Tibial nerve (tissue), 4 donors: ENCODE measurements at regions not wholly inside any gene's neighbourhood (a gene's known extent, or its start where the extent isn't known, plus 50 kb on each side); places are given as distances from the start of the nearest gene placed in this dataset.

Experiments
- DNase-seq, 2 donors: peaks; one replicate each; pipeline ENCODE4 v3.0.0-alpha.2; 2019; ENCODE audit warnings: low spot score in 2 of 2
- H3K27ac ChIP-seq, 4 donors: fragments of 200-600 bp; sonication (generic) in 3 of 4; one replicate each; pipeline ENCODE4 v1.5.1; 2017 to 2019; ENCODE audit warnings: mild to moderate bottlenecking in 1 of 4
- H3K27me3 ChIP-seq, 2 donors: fragments of 200-600 bp; sonication (generic) in 1 of 2; one replicate each; pipeline versions ENCODE4 v1.5.1 to v1.6.0; 2017 to 2019
- H3K36me3 ChIP-seq, 3 donors: fragments of 200-600 bp; sonication (generic); one replicate each; pipeline ENCODE4 v1.5.1; 2018 to 2019
- H3K4me1 ChIP-seq, 4 donors: fragments of 200-600 bp; sonication (generic) in 3 of 4; one replicate each; pipeline ENCODE4 v1.5.1; 2017 to 2019
- H3K4me3 ChIP-seq, 4 donors: fragments of 200-600 bp; sonication (generic) in 3 of 4; one replicate each; pipeline ENCODE4 v1.5.1; 2017 to 2019; ENCODE audit warnings: mild to moderate bottlenecking in 1 of 4, moderate library complexity in 1 of 4
- H3K9me3 ChIP-seq, 4 donors: fragments of 200-600 bp; sonication (generic) in 3 of 4; one replicate each; pipeline ENCODE4 v1.5.1; 2017 to 2019
- EP300 ChIP-seq, 2 donors: sonication (generic); formaldehyde crosslinking; IDR thresholded peaks; one replicate each; pipeline ENCODE4 v1.6.1; 2017; ENCODE audit warnings: antibody characterized with exemption in 2 of 2, mild to moderate bottlenecking in 1 of 2
- POLR2A ChIP-seq, 2 donors: fragments of 450-650 bp; IDR thresholded peaks; one replicate each; pipeline ENCODE4 v1.6.1; 2017; ENCODE audit warnings: antibody characterized with exemption in 2 of 2, mild to moderate bottlenecking in 2 of 2, moderate library complexity in 2 of 2
- WGBS, 2 donors: methylation state at CpG; one replicate each; pipeline ENCODE4 v1.1.5; 2018; 5-methylcytosine and 5-hydroxymethylcytosine counted together
- TF ChIP-seq, protein P1 (sequence below), 5 experiments: fragments of 200-600 bp in 3 of 5; fragments of 450-650 bp in 2 of 5; sonication (generic) in 3 of 5; IDR thresholded peaks; one replicate each; pipeline ENCODE4 v1.5.1; 2016 to 2019; ENCODE audit warnings: antibody characterized with exemption in 5 of 5, mild to moderate bottlenecking in 3 of 5, moderate library complexity in 2 of 5

DNA sequence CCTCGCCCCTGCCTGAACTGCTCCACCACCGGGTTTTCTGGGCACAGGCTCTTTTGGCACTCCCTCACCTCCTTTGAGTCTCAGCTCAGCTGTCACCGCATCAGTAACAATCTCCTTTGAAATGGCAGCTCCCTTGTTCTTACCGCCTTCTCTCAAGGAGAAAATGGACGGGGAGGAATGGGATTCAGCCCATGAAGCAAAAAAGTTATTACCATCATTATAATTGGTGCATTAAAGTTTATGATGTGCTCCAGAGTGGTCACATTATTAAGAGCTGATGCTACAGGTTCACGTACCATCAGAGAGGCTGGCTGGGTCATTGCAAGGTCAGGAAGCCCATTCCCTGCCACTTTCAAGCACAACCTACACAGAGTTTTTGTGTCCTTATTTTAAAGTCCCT lies 344.7 kb downstream of the AGTPBP1 start:
- H3K27ac ChIP-seq = no peak overlapping the region
- 84 to 88% methylated on average over 6 of the region's 6 CpGs for WGBS, 2 donors
- H3K4me1 ChIP-seq = no peaks in the 10 kb centered on the region
- DNase-seq = no peak
- TF ChIP-seq, protein P1, sequence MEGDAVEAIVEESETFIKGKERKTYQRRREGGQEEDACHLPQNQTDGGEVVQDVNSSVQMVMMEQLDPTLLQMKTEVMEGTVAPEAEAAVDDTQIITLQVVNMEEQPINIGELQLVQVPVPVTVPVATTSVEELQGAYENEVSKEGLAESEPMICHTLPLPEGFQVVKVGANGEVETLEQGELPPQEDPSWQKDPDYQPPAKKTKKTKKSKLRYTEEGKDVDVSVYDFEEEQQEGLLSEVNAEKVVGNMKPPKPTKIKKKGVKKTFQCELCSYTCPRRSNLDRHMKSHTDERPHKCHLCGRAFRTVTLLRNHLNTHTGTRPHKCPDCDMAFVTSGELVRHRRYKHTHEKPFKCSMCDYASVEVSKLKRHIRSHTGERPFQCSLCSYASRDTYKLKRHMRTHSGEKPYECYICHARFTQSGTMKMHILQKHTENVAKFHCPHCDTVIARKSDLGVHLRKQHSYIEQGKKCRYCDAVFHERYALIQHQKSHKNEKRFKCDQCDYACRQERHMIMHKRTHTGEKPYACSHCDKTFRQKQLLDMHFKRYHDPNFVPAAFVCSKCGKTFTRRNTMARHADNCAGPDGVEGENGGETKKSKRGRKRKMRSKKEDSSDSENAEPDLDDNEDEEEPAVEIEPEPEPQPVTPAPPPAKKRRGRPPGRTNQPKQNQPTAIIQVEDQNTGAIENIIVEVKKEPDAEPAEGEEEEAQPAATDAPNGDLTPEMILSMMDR (IDR thresholded peaks at IDR 0.05) = no peak
- TF ChIP-seq EP300 (IDR thresholded peaks at IDR 0.05) = no peak
- no peak for TF ChIP-seq POLR2A (IDR thresholded peaks at IDR 0.05)
- H3K36me3 ChIP-seq = no peaks in the 10 kb centered on the region
- no peak overlapping the region for H3K4me3 ChIP-seq
- no peaks in the 10 kb centered on the region for H3K27me3 ChIP-seq
- H3K9me3 ChIP-seq = no peaks in the 10 kb centered on the region

DNA sequence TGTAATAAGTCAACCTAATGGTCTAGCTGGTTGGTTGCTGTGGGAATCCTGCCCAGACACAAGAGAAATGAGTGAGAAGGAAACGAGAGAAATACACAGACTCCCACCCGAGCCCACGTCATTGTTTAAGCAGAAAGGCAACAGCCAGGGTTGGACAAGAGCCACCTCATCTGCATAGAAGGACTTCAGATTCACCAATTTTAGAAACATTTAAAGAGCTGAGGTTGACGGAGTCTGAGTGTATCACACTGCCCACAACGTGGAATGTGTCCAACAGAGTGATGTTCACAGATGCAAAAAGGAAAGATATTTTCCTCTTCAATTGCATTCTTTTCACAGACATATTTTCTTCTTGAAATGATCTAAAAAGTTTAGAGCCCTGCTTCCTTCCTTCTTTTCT lies 349.5 kb downstream of the AGTPBP1 start:
- no peak for DNase-seq
- 20 to 26% methylated on average over 5 of the region's 5 CpGs for WGBS, 2 donors
- H3K36me3 ChIP-seq = no peaks in the 10 kb centered on the region
- no peaks in the 10 kb centered on the region for H3K27me3 ChIP-seq
- H3K9me3 ChIP-seq = no peaks in the 10 kb centered on the region
- H3K27ac ChIP-seq = no peak overlapping the region
- no peak overlapping the region for H3K4me3 ChIP-seq
- peaks cover 0 to 6% (median 0%) of the 10 kb centered on the region in 4 donors for H3K4me1 ChIP-seq
- TF ChIP-seq EP300 (IDR thresholded peaks at IDR 0.05) (no peak), POLR2A (IDR thresholded peaks at IDR 0.05) (no peak)
- TF ChIP-seq, protein P1 (IDR thresholded peaks at IDR 0.05) = no peak

DNA sequence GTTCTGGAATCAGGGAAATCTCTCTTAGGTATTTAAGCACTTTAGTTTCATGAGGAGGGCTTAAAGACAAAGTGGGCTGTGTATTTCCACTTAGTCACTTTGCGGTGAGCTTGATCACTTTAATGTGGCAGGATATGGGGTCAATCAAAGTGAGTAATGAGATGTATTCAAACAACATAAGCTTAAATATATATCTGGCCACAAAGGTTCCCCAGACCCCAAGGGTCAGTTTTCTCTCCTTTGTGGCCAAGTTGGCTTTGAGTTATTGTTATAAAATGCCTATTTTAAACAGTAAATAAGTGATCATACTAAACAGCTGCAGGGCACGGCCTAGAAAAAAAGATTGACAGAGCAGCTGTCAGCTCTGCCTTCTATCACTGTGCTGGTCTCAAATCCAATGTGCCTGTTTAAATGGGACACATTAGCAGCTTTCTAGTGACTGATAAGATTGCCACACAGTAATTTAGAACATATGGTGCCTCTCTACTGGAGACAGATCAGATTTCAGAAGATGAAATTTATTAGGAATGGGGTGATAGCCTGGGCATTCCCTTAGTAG lies 363.9 kb downstream of the AGTPBP1 start:
- WGBS, 2 donors = 38 to 61% methylated on average over 2 of the region's 2 CpGs
- Histone ChIP-seq H3K4me1 (no peaks in the 10 kb centered on the region), H3K27me3 (no peaks in the 10 kb centered on the region), H3K4me3 (no peak overlapping the region), H3K27ac (no peak overlapping the region), H3K9me3 (no peaks in the 10 kb centered on the region), H3K36me3 (no peaks in the 10 kb centered on the region)
- TF ChIP-seq EP300 (IDR thresholded peaks at IDR 0.05) (no peak), POLR2A (IDR thresholded peaks at IDR 0.05) (no peak)
- TF ChIP-seq, protein P1 (IDR thresholded peaks at IDR 0.05) = no peak
- DNase-seq = no peak

DNA sequence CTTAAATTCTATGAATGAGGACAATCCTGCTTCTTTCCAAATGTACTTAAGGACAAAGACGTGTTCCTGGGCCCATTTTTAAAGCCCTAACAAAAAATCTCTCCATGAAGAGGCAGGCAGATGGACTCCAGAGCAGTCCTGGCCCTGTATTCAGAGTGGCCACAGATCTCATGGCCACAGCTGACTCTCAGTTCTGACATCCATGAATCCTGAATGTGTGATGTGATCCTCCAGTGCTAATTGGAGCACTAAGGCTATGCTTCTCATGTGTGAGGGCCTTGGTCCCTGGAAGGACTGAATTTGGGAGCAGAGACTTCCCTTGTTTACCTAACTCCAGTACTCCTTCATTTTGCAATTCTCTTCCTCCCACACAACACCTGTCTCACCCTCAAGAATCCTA lies 373.0 kb downstream of the AGTPBP1 start:
- Histone ChIP-seq H3K9me3 (no peaks in the 10 kb centered on the region), H3K27ac (no peak overlapping the region), H3K27me3 (no peaks in the 10 kb centered on the region), H3K4me1 (no peaks in the 10 kb centered on the region), H3K36me3 (no peaks in the 10 kb centered on the region), H3K4me3 (no peak overlapping the region)
- whole genome bisulfite sequencing, 2 donors = 94 to 100% methylated on average over 1 of the region's 1 CpG
- TF ChIP-seq, protein P1 (IDR thresholded peaks at IDR 0.05) = no peak
- TF ChIP-seq EP300 (IDR thresholded peaks at IDR 0.05) (no peak), POLR2A (IDR thresholded peaks at IDR 0.05) (no peak)
- no peak for DNase-seq

DNA sequence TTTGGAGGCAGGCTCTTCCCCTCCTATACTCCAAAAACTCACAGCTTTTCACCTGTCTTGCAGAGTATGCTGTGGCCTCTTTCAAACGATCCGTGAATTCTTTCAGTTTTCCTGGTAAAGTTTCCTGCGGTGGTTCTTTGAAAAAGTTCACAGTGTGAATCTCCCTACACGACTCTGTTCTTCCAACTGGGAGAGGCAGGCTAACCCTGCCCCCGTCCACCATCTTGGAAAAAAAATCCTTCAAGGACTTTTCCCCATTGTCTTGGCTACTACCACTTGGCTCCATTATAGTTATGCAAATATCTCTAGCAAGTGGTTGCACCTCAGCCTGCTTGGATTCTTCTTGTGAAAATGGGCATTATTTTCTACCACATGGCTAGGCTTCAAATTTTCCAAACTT lies 382.6 kb downstream of the AGTPBP1 start:
- TF ChIP-seq POLR2A (IDR thresholded peaks at IDR 0.05) (no peak), EP300 (IDR thresholded peaks at IDR 0.05) (no peak)
- TF ChIP-seq, protein P1 (IDR thresholded peaks at IDR 0.05) = no peak
- Histone ChIP-seq H3K9me3 (peaks cover 0 to 17% (median 0%) of the 10 kb centered on the region in 4 donors), H3K4me1 (no peaks in the 10 kb centered on the region), H3K36me3 (no peaks in the 10 kb centered on the region), H3K4me3 (no peak overlapping the region), H3K27me3 (no peaks in the 10 kb centered on the region), H3K27ac (no peak overlapping the region)
- DNase-seq = no peak
- 89 to 92% methylated on average over 5 of the region's 5 CpGs for WGBS, 2 donors
